BE2C (cell line): ENCODE measurements at regions not wholly inside any gene's neighbourhood (a gene's known extent, or its start where the extent isn't known, plus 50 kb on each side); places are given as distances from the start of the nearest gene placed in this dataset.

ENCODE experiments used
- DNase-seq: peaks from one replicate; pipeline ENCODE4 v3.0.0-alpha.2; 2020
- H3K27me3 ChIP-seq: fragments of 250-450 bp; sonication (Bioruptor Pico); 2 replicates; pipeline ENCODE4 v1.5.1; 2020; ENCODE audit warnings: mild to moderate bottlenecking
- H3K36me3 ChIP-seq: fragments of 250-450 bp; sonication (Bioruptor Pico); 2 replicates; pipeline ENCODE4 v1.5.1; 2020; ENCODE audit warnings: mild to moderate bottlenecking
- H3K4me1 ChIP-seq: fragments of 250-450 bp; sonication (Bioruptor Pico); 2 replicates; pipeline ENCODE4 v1.5.1; 2020
- H3K4me3 ChIP-seq: 2 replicates; pipeline ENCODE4 v1.5.1; 2011; ENCODE audit warnings: low read depth, low read length
- H3K9me3 ChIP-seq: fragments of 250-450 bp; sonication (Bioruptor Pico); 2 replicates; pipeline ENCODE4 v1.5.1; 2020
- CTCF ChIP-seq: IDR thresholded peaks from 2 replicates; pipeline ENCODE4 v1.5.1; 2012; ENCODE audit warnings: mild to moderate bottlenecking, low read depth, low read length

GRCh38 chr6:132017942-132018341 is 66.8 kb upstream of the CCN2 start:
- TF ChIP-seq CTCF, result no peak
- H3K4me1 ChIP-seq, result no peaks in the 10 kb centered on the region
- no peaks in the 10 kb centered on the region for H3K9me3 ChIP-seq
- no peak for DNase-seq
- H3K36me3 ChIP-seq, result no peaks in the 10 kb centered on the region
- H3K4me3 ChIP-seq, result no peak overlapping the region
- H3K27me3 ChIP-seq, result no peaks in the 10 kb centered on the region

- no peaks in the 10 kb centered on the region for H3K4me1 ChIP-seq
- H3K9me3 ChIP-seq, result no peaks in the 10 kb centered on the region
- no peak overlapping the region for H3K4me3 ChIP-seq
- no peaks in the 10 kb centered on the region for H3K27me3 ChIP-seq
- DNase-seq, result no peak
- H3K36me3 ChIP-seq, result no peaks in the 10 kb centered on the region
- no peak for TF ChIP-seq CTCF
These were observed 65.2 kb upstream of the CCN2 start for GRCh38 chr6:132016396-132016795.

GRCh38 chr6:132011582-132011981 is 60.4 kb upstream of the CCN2 start:
- H3K27me3 ChIP-seq, result no peaks in the 10 kb centered on the region
- no peaks in the 10 kb centered on the region for H3K9me3 ChIP-seq
- no peak for TF ChIP-seq CTCF
- H3K36me3 ChIP-seq, result no peaks in the 10 kb centered on the region
- DNase-seq, result no peak
- no peak overlapping the region for H3K4me3 ChIP-seq
- H3K4me1 ChIP-seq, result no peaks in the 10 kb centered on the region

- H3K27me3 ChIP-seq, result no peaks in the 10 kb centered on the region
- H3K9me3 ChIP-seq, result no peaks in the 10 kb centered on the region
- H3K36me3 ChIP-seq, result no peaks in the 10 kb centered on the region
- no peaks in the 10 kb centered on the region for H3K4me1 ChIP-seq
- H3K4me3 ChIP-seq, result no peak overlapping the region
- no peak for TF ChIP-seq CTCF
- no peak for DNase-seq
These were observed 58.0 kb upstream of the CCN2 start for GRCh38 chr6:132009175-132009574.

- no peak for TF ChIP-seq CTCF
- no peak overlapping the region for H3K4me3 ChIP-seq
- H3K4me1 ChIP-seq, result no peaks in the 10 kb centered on the region
- H3K27me3 ChIP-seq, result no peaks in the 10 kb centered on the region
- no peaks in the 10 kb centered on the region for H3K36me3 ChIP-seq
- H3K9me3 ChIP-seq, result no peaks in the 10 kb centered on the region
- no peak for DNase-seq
These were observed 56.5 kb upstream of the CCN2 start for GRCh38 chr6:132007474-132008190.

GRCh38 chr6:132005178-132005577 is 54.0 kb upstream of the CCN2 start:
- no peak for DNase-seq
- no peak for TF ChIP-seq CTCF
- no peaks in the 10 kb centered on the region for H3K27me3 ChIP-seq

More at GRCh38 chr6:132005178-132005577, 54.0 kb upstream of the CCN2 start:
- H3K4me3 ChIP-seq, result no peak overlapping the region
- no peaks in the 10 kb centered on the region for H3K9me3 ChIP-seq
- H3K4me1 ChIP-seq, result no peaks in the 10 kb centered on the region
- no peaks in the 10 kb centered on the region for H3K36me3 ChIP-seq
